GM10248 (cell line): ENCODE measurements at regions not wholly inside any gene's neighbourhood (a gene's known extent, or its start where the extent isn't known, plus 50 kb on each side); places are given as distances from the start of the nearest gene placed in this dataset.

Experiments
- CTCF ChIA-PET: fragments of 300-600 bp; sonication (Branson Sonifier 250); formaldehyde crosslinking; extraction: SDS; loops from one replicate; lab custom pipeline; 2021; ENCODE audit warnings: antibody characterized with exemption; lab: Yijun Ruan, JAX
- POLR2A ChIA-PET: fragments of 350-650 bp; sonication (Branson Sonifier 250); formaldehyde crosslinking; extraction: SDS; loops from one replicate; lab custom pipeline; 2020; ENCODE audit warnings: antibody characterized with exemption; lab: Yijun Ruan, JAX
- DNase-seq: peaks from one replicate; pipeline ENCODE4 v3.0.0; 2012; ENCODE audit errors: extremely low spot score
- TF ChIP-seq, protein P1 (sequence below): IDR thresholded peaks from 2 replicates; pipeline ENCODE4 v1.5.1; 2012; ENCODE audit warnings: mild to moderate bottlenecking, low read depth; ENCODE audit errors: extremely low read depth, missing control alignments, control extremely low read depth

DNA sequence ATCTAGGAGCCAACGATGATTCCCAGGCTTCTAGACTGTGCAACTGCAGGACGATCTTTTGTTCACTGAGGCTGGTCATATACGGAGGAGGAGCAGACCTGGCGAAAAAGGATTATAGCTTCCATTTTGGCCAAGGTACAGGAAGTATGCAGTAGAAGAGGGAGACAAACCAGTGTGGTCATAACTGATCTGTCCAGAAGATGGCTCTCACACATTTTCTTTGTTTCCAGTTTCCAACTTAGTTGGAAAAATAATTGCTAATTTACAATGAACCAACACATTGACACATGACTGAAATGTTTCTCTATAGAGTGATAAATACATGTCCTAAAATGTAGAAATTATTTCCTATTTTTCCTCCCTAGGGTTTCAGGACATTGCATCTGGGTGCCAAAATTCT lies 364.1 kb upstream of the BTBD3 start:
- CTCF ChIA-PET, result interaction anchor here (4.2 kb wide), 1 partner anchor 10 kb away, joined by 18 read pairs; no protein-coding TSS in a partner anchor
- POLR2A ChIA-PET, result no interaction called here
- DNase-seq, result no peak
- TF ChIP-seq, protein P1, sequence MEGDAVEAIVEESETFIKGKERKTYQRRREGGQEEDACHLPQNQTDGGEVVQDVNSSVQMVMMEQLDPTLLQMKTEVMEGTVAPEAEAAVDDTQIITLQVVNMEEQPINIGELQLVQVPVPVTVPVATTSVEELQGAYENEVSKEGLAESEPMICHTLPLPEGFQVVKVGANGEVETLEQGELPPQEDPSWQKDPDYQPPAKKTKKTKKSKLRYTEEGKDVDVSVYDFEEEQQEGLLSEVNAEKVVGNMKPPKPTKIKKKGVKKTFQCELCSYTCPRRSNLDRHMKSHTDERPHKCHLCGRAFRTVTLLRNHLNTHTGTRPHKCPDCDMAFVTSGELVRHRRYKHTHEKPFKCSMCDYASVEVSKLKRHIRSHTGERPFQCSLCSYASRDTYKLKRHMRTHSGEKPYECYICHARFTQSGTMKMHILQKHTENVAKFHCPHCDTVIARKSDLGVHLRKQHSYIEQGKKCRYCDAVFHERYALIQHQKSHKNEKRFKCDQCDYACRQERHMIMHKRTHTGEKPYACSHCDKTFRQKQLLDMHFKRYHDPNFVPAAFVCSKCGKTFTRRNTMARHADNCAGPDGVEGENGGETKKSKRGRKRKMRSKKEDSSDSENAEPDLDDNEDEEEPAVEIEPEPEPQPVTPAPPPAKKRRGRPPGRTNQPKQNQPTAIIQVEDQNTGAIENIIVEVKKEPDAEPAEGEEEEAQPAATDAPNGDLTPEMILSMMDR, result peak; percentile 12

DNA sequence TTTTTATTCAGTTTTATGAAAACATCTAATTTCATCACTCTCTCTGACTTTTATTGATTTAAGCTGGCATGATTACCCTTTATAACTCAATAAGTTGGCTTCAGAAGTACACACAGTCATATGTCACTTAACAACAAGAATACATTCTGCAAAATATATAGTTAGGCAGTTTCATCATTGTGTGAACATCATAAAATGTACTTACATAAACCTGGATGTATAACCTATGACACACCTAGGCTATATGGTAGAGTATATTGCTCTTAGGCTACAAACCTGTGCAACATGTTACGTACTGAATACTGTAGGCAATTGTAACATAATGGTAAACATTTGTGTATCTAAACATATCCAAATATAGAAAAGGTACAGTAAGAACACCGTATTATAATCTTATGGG lies 362.2 kb upstream of the BTBD3 start:
- TF ChIP-seq, protein P1, result no peak
- POLR2A ChIA-PET, result no interaction called here

DNA sequence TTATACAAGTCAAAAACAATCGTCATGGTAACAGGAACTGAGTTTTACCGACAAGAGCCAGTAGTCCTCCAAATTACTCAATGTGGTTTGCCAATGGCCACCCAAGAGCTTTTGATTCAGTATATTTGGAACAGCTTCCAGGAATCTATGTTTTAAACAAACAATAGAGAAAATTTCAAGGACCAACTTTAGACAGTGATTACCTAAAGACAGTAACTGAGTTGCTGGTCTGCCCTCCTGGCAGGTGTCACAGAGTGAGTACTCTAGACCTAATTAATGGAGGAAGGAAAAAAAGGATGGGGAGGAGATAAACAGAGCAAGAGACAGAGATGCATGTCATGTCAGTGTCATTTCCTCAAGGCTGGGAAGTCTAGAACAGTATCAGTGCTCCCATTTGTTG lies 361.3 kb upstream of the BTBD3 start:
- no peak for DNase-seq
- TF ChIP-seq, protein P1, result no peak
- ChIA-PET CTCF (no interaction called here), POLR2A (no interaction called here)

More for the DNA sequence above, 362.2 kb upstream of the BTBD3 start:
- CTCF ChIA-PET, result interaction anchor here (4.2 kb wide), 1 partner anchor 12 kb away, joined by 18 read pairs; no protein-coding TSS in a partner anchor
- no peak for DNase-seq

DNA sequence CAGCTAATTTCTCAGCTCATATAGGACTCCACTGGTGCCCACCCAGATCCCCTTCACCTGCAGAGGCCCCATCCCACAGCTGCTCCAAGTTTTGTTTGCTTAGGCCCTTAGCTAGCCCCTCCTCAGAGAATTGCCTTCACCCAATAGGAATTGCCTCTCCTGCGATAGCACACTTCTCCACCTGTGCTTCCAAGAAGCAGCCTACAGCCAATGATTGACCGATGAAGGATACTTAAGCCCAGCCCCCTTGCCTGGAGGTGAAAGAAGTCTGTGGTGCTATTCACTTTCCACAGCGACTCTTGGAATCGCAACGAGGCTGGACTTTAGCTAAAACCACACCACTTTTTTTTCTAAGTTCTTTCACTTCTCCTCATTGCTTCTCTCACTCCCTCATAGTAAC lies 353.2 kb upstream of the BTBD3 start:
- POLR2A ChIA-PET, result no interaction called here
- TF ChIP-seq, protein P1, result no peak
- CTCF ChIA-PET, result no interaction called here
- no peak for DNase-seq

DNA sequence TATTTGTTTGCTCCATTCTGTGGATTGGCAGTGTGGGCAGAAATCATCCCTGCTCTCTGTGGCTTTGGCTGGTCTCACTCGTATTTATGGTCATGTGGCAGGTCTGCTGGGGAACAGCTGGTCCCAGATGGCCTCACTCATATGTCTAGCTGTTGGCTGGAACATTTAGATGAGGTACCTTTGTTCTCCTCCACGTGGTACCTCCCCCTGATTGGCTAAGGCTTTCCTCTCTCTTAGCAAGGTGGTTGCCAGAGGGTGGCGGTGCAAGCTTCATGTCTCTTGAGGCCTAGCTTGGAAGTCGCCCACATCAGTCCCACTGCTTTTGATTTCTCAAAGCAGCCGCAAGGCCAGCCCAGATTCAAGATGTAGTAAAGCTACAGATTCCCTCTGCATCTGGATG lies 348.5 kb upstream of the BTBD3 start:
- POLR2A ChIA-PET, result no interaction called here
- TF ChIP-seq, protein P1, result no peak
- no peak for DNase-seq
- CTCF ChIA-PET, result interaction anchor here (0.8 kb wide), 1 partner anchor 14 kb away, joined by 3 read pairs; no protein-coding TSS in a partner anchor

DNA sequence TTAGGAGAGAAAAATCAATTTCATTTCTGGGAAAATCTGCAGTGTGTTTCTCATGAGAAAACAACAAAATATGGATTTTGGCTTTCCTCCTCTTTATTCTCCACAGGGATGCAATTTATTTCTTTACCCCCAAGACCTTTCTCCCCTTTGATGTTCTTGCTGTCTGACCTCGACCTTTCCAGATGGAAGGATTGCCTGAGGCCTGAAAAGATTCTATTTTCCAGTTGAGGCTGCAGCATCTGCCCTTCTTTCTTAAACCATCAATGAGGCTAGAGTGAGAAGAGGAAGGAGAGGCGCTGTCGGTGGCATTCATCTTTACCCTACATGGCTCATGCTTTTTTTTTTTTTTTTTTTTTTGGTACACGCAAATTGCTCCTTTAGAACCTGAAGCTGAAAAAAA lies 344.2 kb upstream of the BTBD3 start:
- ChIA-PET CTCF (no interaction called here), POLR2A (no interaction called here)
- TF ChIP-seq, protein P1, result no peak
- DNase-seq, result no peak
